ENCODE measurements at regions not wholly inside any gene's neighbourhood (a gene's known extent, or its start where the extent isn't known, plus 50 kb on each side); places are given as distances from the start of the nearest gene placed in this dataset.

GRCh38 chr4:122539861-122540465 lies 80.9 kb downstream of the IL21 start:
- TF ChIP-seq NFIC (IDR thresholded peaks at IDR 0.05) (no peak), FOXM1 (IDR thresholded peaks at IDR 0.05; ENCODE audit: borderline replicate concordance, low read depth) (no peak), TAF1 (IDR thresholded peaks at IDR 0.05; ENCODE audit: low read depth) (no peak), REST (IDR thresholded peaks at IDR 0.05; ENCODE audit: low read depth) (no peak), EP300 (IDR thresholded peaks at IDR 0.05; ENCODE audit: borderline replicate concordance) (no peak), ZBTB7A (IDR thresholded peaks at IDR 0.05; ENCODE audit: low read depth) (no peak), CEBPB (IDR thresholded peaks at IDR 0.05) (no peak), MAX (IDR thresholded peaks at IDR 0.05) (no peak), RAD21 (IDR thresholded peaks at IDR 0.05; ENCODE audit: low read depth) (no peak), TEAD4 (IDR thresholded peaks at IDR 0.05) (no peak), CREB1 (IDR thresholded peaks at IDR 0.05; ENCODE audit: low read depth) (no peak), TCF12 (IDR thresholded peaks at IDR 0.05; ENCODE audit: low read depth) (no peak)
